ENCODE measurements at regions not wholly inside any gene's neighbourhood (a gene's known extent, or its start where the extent isn't known, plus 50 kb on each side); places are given as distances from the start of the nearest gene placed in this dataset.

- TF ChIP-seq CTCF (IDR thresholded peaks at IDR 0.05) (no peak), POLR2AphosphoS5 (IDR thresholded peaks at IDR 0.05) (no peak), POLR2A (IDR thresholded peaks at IDR 0.05) (no peak), EP300 (IDR thresholded peaks at IDR 0.05; ENCODE audit: low read depth) (no peak)
Observed at GRCh38 chr9:70477146-70477745, 62.8 kb upstream of the KLF9 start.
